ENCODE measurements at regions not wholly inside any gene's neighbourhood (a gene's known extent, or its start where the extent isn't known, plus 50 kb on each side); places are given as distances from the start of the nearest gene placed in this dataset.

DNA sequence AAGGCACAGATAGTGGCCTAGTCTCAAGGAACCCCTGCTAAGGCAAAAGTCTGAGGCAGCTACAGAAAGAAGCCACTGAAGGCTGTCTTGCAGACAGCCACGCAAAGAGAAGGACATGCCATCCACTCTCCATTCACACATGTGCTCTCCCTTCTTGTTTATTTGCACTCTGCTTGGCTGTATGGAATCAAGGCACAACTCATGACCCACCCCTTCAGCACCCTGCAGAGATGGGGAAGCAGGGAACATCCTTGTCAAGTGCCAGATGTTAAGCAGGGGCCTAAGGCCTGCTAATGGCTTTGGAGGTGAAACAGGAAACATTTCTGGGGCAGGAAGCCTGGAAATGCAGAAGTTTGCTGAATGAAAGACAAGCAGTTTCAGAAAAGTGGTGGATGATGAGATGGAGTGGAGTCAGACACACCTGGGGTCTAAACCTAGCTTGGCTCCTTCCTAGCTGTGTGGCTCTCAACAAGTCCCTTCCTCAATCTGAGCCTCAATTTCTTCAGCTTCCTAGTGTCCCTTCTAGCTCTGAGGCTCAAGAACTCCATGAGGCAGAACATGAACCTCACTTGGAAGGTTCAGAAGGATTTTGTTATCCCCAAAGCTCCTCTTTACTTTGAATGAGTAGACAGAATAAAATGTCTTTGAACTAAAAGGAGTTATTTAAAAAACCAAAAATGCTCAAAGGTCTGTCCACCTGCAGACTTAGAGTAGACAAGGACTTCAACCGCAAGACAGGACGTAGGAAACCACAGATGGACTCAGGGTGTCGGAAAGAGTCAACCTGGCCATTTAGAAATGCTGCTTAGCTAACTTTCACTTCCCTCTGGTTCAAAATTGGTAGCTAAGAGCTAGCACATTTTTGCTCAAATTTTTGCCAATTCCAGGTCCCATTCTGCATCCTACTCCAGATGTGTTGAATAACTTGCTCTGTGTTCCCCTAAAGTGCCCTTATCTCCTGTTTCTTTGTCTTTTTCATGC is 283.1 kb downstream of the PLPP3 start:
- no peak for DNase-seq (ENCODE audit: low read depth)
- TF ChIP-seq, protein P1, sequence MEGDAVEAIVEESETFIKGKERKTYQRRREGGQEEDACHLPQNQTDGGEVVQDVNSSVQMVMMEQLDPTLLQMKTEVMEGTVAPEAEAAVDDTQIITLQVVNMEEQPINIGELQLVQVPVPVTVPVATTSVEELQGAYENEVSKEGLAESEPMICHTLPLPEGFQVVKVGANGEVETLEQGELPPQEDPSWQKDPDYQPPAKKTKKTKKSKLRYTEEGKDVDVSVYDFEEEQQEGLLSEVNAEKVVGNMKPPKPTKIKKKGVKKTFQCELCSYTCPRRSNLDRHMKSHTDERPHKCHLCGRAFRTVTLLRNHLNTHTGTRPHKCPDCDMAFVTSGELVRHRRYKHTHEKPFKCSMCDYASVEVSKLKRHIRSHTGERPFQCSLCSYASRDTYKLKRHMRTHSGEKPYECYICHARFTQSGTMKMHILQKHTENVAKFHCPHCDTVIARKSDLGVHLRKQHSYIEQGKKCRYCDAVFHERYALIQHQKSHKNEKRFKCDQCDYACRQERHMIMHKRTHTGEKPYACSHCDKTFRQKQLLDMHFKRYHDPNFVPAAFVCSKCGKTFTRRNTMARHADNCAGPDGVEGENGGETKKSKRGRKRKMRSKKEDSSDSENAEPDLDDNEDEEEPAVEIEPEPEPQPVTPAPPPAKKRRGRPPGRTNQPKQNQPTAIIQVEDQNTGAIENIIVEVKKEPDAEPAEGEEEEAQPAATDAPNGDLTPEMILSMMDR (IDR thresholded peaks at IDR 0.05; ENCODE audit: insufficient read depth, low read length), result no peak
- H3K4me3 ChIP-seq (ENCODE audit: low read depth, low read length), result no peak overlapping the region

DNA sequence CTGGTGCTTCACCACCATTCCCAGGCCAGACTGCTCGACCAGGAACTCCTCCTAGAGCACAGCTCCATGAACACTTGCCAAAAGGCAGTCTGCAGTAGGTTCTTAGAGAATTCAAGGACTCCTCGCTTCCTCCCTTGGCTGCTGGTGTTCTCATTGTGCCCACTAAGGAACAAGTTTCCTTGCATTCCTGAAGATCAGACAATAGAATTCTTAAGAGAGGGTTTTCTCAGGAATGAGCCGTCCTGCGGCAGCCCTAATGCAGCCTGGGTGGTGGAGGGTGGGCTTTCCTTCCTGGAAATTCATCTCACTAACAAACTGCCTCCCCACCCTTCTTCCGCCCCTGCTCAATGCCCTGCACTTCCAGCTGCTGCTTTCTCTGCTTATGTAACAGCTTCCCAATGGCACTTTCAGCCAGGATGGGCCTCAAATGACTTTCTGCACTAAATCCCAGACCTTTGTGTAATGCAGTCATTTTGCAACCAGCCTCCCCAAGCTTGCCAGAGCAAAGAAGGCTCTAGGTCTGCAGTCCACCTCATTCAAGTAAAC is 287.9 kb downstream of the PLPP3 start:
- H3K4me3 ChIP-seq (ENCODE audit: low read depth, low read length), result no peak overlapping the region
- DNase-seq (ENCODE audit: low read depth), result peak; percentile 20
- TF ChIP-seq, protein P1 (IDR thresholded peaks at IDR 0.05; ENCODE audit: insufficient read depth, low read length), result no peak

DNA sequence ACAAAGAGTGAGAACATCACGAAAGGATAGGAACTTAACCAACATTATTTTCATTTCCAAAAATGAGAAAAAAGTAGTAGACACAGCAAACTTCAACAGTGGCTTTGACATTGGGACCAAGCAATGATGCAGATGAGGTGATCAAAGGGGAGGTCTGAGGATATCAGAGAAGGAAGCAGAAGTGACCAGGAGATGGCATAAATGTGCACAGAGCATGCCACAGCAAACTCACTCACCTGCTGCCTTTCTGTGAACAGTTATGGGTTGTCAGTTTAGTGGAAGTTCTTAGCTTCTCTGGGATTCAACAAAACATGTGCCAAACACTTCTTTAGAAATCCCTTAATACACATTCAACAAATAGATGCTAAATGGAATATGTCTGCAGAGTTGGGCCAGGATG is 290.1 kb downstream of the PLPP3 start:
- no peak overlapping the region for H3K4me3 ChIP-seq (ENCODE audit: low read depth, low read length)
- no peak for DNase-seq (ENCODE audit: low read depth)
- TF ChIP-seq, protein P1 (IDR thresholded peaks at IDR 0.05; ENCODE audit: insufficient read depth, low read length), result no peak

DNA sequence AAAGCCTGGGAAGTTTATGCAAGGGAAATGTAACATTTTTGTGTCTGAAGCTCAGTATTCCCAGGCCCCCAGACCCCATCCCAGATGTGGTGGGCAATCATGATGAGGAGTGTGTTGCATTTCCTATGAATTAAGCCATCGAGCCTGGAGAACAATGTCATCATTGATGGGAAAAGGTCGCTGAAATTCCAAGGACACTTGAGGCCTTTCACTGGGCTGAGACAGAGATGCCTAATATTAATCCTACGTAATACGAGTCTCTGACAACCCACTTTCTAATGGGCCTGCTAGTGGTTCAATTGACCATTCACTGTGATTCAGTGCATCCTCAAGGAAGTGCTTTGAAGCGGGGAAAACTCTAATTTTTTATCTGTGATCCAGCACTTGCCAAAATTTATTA is 291.6 kb downstream of the PLPP3 start:
- TF ChIP-seq, protein P1 (IDR thresholded peaks at IDR 0.05; ENCODE audit: insufficient read depth, low read length), result no peak
- DNase-seq (ENCODE audit: low read depth), result no peak
- no peak overlapping the region for H3K4me3 ChIP-seq (ENCODE audit: low read depth, low read length)

DNA sequence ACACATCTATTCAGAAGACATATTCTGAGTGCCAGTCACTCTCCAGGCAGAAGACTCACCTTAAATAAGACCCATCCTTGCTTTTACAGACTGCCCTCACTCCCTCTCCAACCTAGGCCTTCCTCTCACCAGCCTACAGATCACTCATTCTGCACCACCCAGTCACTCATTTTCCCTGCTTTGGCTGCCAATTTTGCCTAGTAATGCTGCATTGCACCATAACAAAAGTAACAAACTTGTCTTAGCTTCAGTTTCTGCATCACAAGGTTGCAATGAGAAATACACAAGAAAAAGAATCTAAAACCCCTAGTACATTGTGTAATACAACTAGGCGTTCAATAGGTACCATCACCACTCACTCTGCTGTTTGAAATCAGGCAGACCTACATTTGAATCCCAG is 292.4 kb downstream of the PLPP3 start:
- TF ChIP-seq, protein P1 (IDR thresholded peaks at IDR 0.05; ENCODE audit: insufficient read depth, low read length), result no peak
- DNase-seq (ENCODE audit: low read depth), result no peak
- H3K4me3 ChIP-seq (ENCODE audit: low read depth, low read length), result no peak overlapping the region

DNA sequence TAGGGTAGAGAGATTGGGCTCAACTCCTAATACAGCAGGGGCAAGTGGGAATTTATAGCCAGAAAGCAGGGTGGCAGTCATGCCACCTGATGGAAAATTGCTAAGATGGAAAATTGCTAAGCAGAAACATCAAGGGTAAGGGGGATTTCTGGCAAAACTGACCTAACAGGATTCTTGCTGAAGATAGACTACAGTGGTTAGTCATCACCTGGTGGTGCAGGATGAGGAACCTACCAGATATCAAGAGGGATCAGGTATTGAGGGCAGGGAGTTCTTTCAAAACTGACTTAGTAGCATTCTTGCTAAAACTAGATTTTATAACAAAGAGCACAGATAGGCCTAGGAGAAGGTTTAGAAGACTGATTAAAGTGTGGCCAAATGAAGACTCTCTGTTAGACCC is 292.9 kb downstream of the PLPP3 start:
- no peak for DNase-seq (ENCODE audit: low read depth)
- H3K4me3 ChIP-seq (ENCODE audit: low read depth, low read length), result no peak overlapping the region
- TF ChIP-seq, protein P1 (IDR thresholded peaks at IDR 0.05; ENCODE audit: insufficient read depth, low read length), result no peak
